IMR-90 (cell line): ENCODE measurements at regions not wholly inside any gene's neighbourhood (a gene's known extent, or its start where the extent isn't known, plus 50 kb on each side); places are given as distances from the start of the nearest gene placed in this dataset.

Experiments
- ATAC-seq: fragments of 200-7000 bp; cut with Tn5 transposase; 2 replicates; pipeline ENCODE4 v1.9.1; 2020; ENCODE audit warnings: low read depth, mild to moderate bottlenecking, moderate library complexity
- BruUV-seq: library from RNA; stranded (reverse); fragments of 400-500 nt; replicated peaks from 2 replicates; lab custom pipeline; 2021; lab: Mats Ljungman, UMichigan
- CTCF ChIA-PET: fragments of 300-600 bp; formaldehyde crosslinking; extraction: SDS; loops from one replicate; lab custom pipeline; 2021; ENCODE audit warnings: antibody characterized with exemption; lab: Yijun Ruan, JAX
- POLR2A ChIA-PET: fragments of 300-600 bp; sonication (Branson Sonifier 250); formaldehyde crosslinking; loops from one replicate; lab custom pipeline; 2022; ENCODE audit warnings: antibody characterized with exemption; ENCODE audit not compliant: unreplicated experiment; lab: Charles Lee
- DNase-seq: peaks from one replicate; pipeline ENCODE4 v3.0.0; 2013
- H2AFZ ChIP-seq: replicated peaks from 2 replicates; pipeline ENCODE3; 2013; ENCODE audit warnings: low read length, mild to moderate bottlenecking; ENCODE audit not compliant: poor library complexity
- H2AK5ac ChIP-seq: 2 replicates; pipeline ENCODE4 v1.6.1; 2013; ENCODE audit warnings: low read depth, low read length, inconsistent platforms
- H2AK9ac ChIP-seq: replicated peaks from 2 replicates; pipeline ENCODE3; 2013; ENCODE audit warnings: mild to moderate bottlenecking, low read depth, low read length, moderate library complexity; ENCODE audit not compliant: poor library complexity
- H2BK120ac ChIP-seq: 2 replicates; pipeline ENCODE4 v1.6.1; 2013; ENCODE audit warnings: low read depth, low read length, inconsistent platforms
- H2BK15ac ChIP-seq: 3 replicates; pipeline ENCODE4 v1.6.1; 2013; ENCODE audit warnings: low read depth, low read length, inconsistent platforms
- H2BK20ac ChIP-seq: 2 replicates; pipeline ENCODE4 v1.6.1; 2013; ENCODE audit warnings: low read depth, mild to moderate bottlenecking, inconsistent platforms, low read length, moderate library complexity
- H2BK5ac ChIP-seq: 2 replicates; pipeline ENCODE4 v1.6.1; 2013; ENCODE audit warnings: mild to moderate bottlenecking, low read depth, low read length, inconsistent platforms; ENCODE audit not compliant: poor library complexity, severe bottlenecking
- H3K14ac ChIP-seq: replicated peaks from 2 replicates; pipeline ENCODE4 v1.6.1; 2013; ENCODE audit warnings: low read depth, low read length, inconsistent platforms
- H3K18ac ChIP-seq: 2 replicates; pipeline ENCODE4 v1.6.1; 2013; ENCODE audit warnings: low read depth, low read length, control low read depth
- H3K23ac ChIP-seq: 2 replicates; pipeline ENCODE4 v1.6.1; 2013; ENCODE audit warnings: low read depth, low read length, inconsistent platforms
- H3K27ac ChIP-seq: 2 replicates; pipeline ENCODE4 v1.5.1; 2013; ENCODE audit warnings: mild to moderate bottlenecking, control low read depth, low read length; ENCODE audit not compliant: insufficient read depth
- H3K27me3 ChIP-seq: 2 replicates; pipeline ENCODE4 v1.6.1; 2013; ENCODE audit warnings: low read length; ENCODE audit not compliant: control insufficient read depth, insufficient read depth
- H3K36me3 ChIP-seq: 2 replicates; pipeline ENCODE4 v1.6.1; 2013; ENCODE audit warnings: low read length, mixed read lengths; ENCODE audit not compliant: control insufficient read depth, insufficient read depth
- H3K4ac ChIP-seq: 2 replicates; pipeline ENCODE4 v1.6.1; 2013; ENCODE audit warnings: low read depth, low read length, inconsistent platforms
- H3K4me1 ChIP-seq: 2 replicates; pipeline ENCODE4 v1.6.1; 2013; ENCODE audit warnings: low read length, mixed read lengths; ENCODE audit not compliant: control insufficient read depth, insufficient read depth
- H3K4me2 ChIP-seq: 2 replicates; pipeline ENCODE4 v1.6.1; 2013; ENCODE audit warnings: low read depth, mild to moderate bottlenecking, control low read depth, low read length, moderate library complexity
- H3K4me3 ChIP-seq: 2 replicates; pipeline ENCODE4 v1.5.1; 2013; ENCODE audit warnings: low read depth, mild to moderate bottlenecking, control low read depth, low read length, moderate library complexity; ENCODE audit not compliant: insufficient read depth
- H3K56ac ChIP-seq: 2 replicates; pipeline ENCODE4 v1.6.1; 2013; ENCODE audit warnings: low read length, inconsistent platforms; ENCODE audit not compliant: insufficient read depth; ENCODE audit errors: extremely low read depth
- H3K79me1 ChIP-seq, 2 experiments: 2 replicates each; pipeline ENCODE4 v1.6.1; 2013; ENCODE audit warnings: low read length in 2 of 2, inconsistent platforms in 1 of 2, low read depth in 1 of 2
- H3K9ac ChIP-seq: 2 replicates; pipeline ENCODE4 v1.6.1; 2013; ENCODE audit warnings: low read depth, low read length, control low read depth
- H3K9me1 ChIP-seq: 2 replicates; pipeline ENCODE4 v1.6.1; 2013; ENCODE audit warnings: low read length, inconsistent platforms; ENCODE audit not compliant: insufficient read depth
- H3K9me3 ChIP-seq: 2 replicates; pipeline ENCODE4 v1.6.1; 2013; ENCODE audit warnings: low read length; ENCODE audit not compliant: control insufficient read depth, insufficient read depth
- H4K20me1 ChIP-seq: 2 replicates; pipeline ENCODE4 v1.6.1; 2013; ENCODE audit warnings: low read length, inconsistent platforms; ENCODE audit not compliant: insufficient read depth
- H4K5ac ChIP-seq: 2 replicates; pipeline ENCODE4 v1.6.1; 2013; ENCODE audit warnings: mild to moderate bottlenecking, low read depth, low read length, control low read depth
- H4K8ac ChIP-seq, 2 experiments: 2 replicates each; pipeline ENCODE4 v1.6.1; 2013; ENCODE audit warnings: low read depth in 2 of 2, low read length in 2 of 2, control low read depth in 1 of 2, inconsistent platforms in 1 of 2
- H4K91ac ChIP-seq: 2 replicates; pipeline ENCODE4 v1.6.1; 2013; ENCODE audit warnings: low read depth, low read length, inconsistent platforms; ENCODE audit not compliant: insufficient read depth
- FOS ChIP-seq: fragments of 150-350 bp; IDR thresholded peaks from 2 replicates; pipeline ENCODE4 v1.6.1; 2016; ENCODE audit warnings: low read depth, low read length
- MAZ ChIP-seq: IDR thresholded peaks from 2 replicates; pipeline ENCODE4 v1.6.1; 2012; ENCODE audit warnings: low read depth, mild to moderate bottlenecking, low read length, improper control_type of control experiment, moderate library complexity, borderline replicate concordance
- NFE2L2 ChIP-seq: fragments of 150-350 bp; IDR thresholded peaks from 2 replicates; pipeline ENCODE4 v1.6.1; 2016; ENCODE audit warnings: low read depth, mild to moderate bottlenecking, low read length
- POLR2A ChIP-seq: IDR thresholded peaks from 2 replicates; pipeline ENCODE4 v1.6.1; 2012; ENCODE audit warnings: mild to moderate bottlenecking, low read depth, low read length
- RAD21 ChIP-seq: IDR thresholded peaks from 2 replicates; pipeline ENCODE4 v1.6.1; 2012; ENCODE audit warnings: low read length, improper control_type of control experiment
- RCOR1 ChIP-seq: IDR thresholded peaks from 2 replicates; pipeline ENCODE4 v1.6.1; 2012; ENCODE audit warnings: mild to moderate bottlenecking, low read length, improper control_type of control experiment; ENCODE audit not compliant: insufficient replicate concordance
- RFX5 ChIP-seq: IDR thresholded peaks from 2 replicates; pipeline ENCODE4 v1.8.0; 2012; ENCODE audit warnings: low read depth, mild to moderate bottlenecking, low read length, moderate library complexity
- SMC3 ChIP-seq: fragments of 150-350 bp; IDR thresholded peaks from 2 replicates; pipeline ENCODE4 v1.6.1; 2016; ENCODE audit warnings: low read depth, mild to moderate bottlenecking, antibody characterized with exemption, low read length, moderate library complexity
- dilution Hi-C: fragments of 300-500 bp; cut with HindIII; formaldehyde crosslinking; loops from one replicate; pipeline ENCODE4 v1.14.3; 2018; ENCODE audit warnings: low sequenced_read_pairs; ENCODE audit not compliant: unreplicated experiment
- in situ Hi-C: fragments of 300-500 bp; cut with MboI; formaldehyde crosslinking; loops from 3 replicates; pipeline ENCODE4 v1.14.3; 2019; ENCODE audit warnings: low sequenced_read_pairs, inconsistent platforms, mixed read lengths
- intact Hi-C: fragments of 100-400 bp; cut with micrococcal nuclease; formaldehyde crosslinking; loops from 2 replicates; pipeline ENCODE4 v1.10.0; 2022
- TF ChIP-seq, protein P1 (sequence below): conservative IDR thresholded peaks from 2 replicates; pipeline ENCODE4 v1.5.1; 2012; ENCODE audit warnings: mild to moderate bottlenecking, low read depth, low read length, improper control_type of control experiment
- TF ChIP-seq, protein P2 (sequence below): fragments of 150-350 bp; IDR thresholded peaks from 2 replicates; pipeline ENCODE4 v1.6.1; 2017; ENCODE audit warnings: mild to moderate bottlenecking, antibody characterized with exemption, low read length, low read depth

DNA sequence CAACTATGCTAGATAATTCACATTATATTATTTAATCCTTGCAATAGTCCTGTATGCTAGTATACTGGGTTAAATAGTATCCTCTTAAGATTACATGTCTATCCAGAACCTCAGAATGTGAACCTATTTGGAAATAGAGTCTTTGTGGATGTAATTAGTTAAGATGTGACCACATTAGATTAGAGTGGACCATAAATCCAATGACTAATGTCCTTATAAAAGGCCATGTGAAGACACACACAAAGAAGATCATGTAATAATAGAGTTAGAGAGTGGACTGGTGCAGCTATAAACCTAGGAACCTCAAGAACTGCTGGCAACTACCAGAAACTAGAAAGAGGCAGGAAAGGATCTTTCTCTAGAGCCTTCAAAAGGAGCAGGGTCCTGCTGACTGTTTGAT is 263.6 kb upstream of the PTGER4 start:
- H3K56ac ChIP-seq = no peak overlapping the region
- POLR2A ChIA-PET = no interaction called here
- no peak overlapping the region for H3K9ac ChIP-seq
- no peak overlapping the region for H4K91ac ChIP-seq
- intact Hi-C loops (no loop called here), dilution Hi-C loops (no loop called here), in situ Hi-C loops (no loop called here)
- no peak overlapping the region for H3K14ac ChIP-seq
- CTCF ChIA-PET = no interaction called here
- no peak overlapping the region for H4K5ac ChIP-seq
- no peak overlapping the region for H2BK5ac ChIP-seq
- H2BK120ac ChIP-seq = no peak overlapping the region
- no TSS peak for BruUV-seq
- no peak overlapping the region for H2AFZ ChIP-seq
- H3K9me1 ChIP-seq = no peaks in the 10 kb centered on the region
- ATAC-seq (no peak), DNase-seq (no peak)
- no peak overlapping the region for H2BK15ac ChIP-seq
- H3K27me3 ChIP-seq = no peaks in the 10 kb centered on the region
- H3K4me1 ChIP-seq = no peaks in the 10 kb centered on the region
- H3K4me2 ChIP-seq = no peak overlapping the region
- H4K8ac ChIP-seq = no peak overlapping the region
- H2AK9ac ChIP-seq = no peak overlapping the region
- H3K79me1 ChIP-seq = no peaks in the 10 kb centered on the region
- H4K20me1 ChIP-seq = no peaks in the 10 kb centered on the region
- H3K18ac ChIP-seq = no peak overlapping the region
- no peak overlapping the region for H3K4me3 ChIP-seq
- no peak overlapping the region for H2BK20ac ChIP-seq
- no peaks in the 10 kb centered on the region for H3K36me3 ChIP-seq
- H3K4ac ChIP-seq = no peak overlapping the region
- H3K23ac ChIP-seq = no peak overlapping the region
- no peak overlapping the region for H2AK5ac ChIP-seq
- no peak overlapping the region for H3K27ac ChIP-seq
- TF ChIP-seq MAZ (no peak), SMC3 (no peak), FOS (no peak), RAD21 (no peak), NFE2L2 (no peak), RCOR1 (no peak), POLR2A (no peak), RFX5 (no peak)
- TF ChIP-seq, protein P1, sequence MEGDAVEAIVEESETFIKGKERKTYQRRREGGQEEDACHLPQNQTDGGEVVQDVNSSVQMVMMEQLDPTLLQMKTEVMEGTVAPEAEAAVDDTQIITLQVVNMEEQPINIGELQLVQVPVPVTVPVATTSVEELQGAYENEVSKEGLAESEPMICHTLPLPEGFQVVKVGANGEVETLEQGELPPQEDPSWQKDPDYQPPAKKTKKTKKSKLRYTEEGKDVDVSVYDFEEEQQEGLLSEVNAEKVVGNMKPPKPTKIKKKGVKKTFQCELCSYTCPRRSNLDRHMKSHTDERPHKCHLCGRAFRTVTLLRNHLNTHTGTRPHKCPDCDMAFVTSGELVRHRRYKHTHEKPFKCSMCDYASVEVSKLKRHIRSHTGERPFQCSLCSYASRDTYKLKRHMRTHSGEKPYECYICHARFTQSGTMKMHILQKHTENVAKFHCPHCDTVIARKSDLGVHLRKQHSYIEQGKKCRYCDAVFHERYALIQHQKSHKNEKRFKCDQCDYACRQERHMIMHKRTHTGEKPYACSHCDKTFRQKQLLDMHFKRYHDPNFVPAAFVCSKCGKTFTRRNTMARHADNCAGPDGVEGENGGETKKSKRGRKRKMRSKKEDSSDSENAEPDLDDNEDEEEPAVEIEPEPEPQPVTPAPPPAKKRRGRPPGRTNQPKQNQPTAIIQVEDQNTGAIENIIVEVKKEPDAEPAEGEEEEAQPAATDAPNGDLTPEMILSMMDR = no peak
- TF ChIP-seq, protein P2, sequence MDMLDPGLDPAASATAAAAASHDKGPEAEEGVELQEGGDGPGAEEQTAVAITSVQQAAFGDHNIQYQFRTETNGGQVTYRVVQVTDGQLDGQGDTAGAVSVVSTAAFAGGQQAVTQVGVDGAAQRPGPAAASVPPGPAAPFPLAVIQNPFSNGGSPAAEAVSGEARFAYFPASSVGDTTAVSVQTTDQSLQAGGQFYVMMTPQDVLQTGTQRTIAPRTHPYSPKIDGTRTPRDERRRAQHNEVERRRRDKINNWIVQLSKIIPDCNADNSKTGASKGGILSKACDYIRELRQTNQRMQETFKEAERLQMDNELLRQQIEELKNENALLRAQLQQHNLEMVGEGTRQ = no peak
- H3K9me3 ChIP-seq = no peaks in the 10 kb centered on the region
